ENCODE measurements at regions not wholly inside any gene's neighbourhood (a gene's known extent, or its start where the extent isn't known, plus 50 kb on each side); places are given as distances from the start of the nearest gene placed in this dataset.
"Not testable (repeated sequence)": the region's sequence is repeated elsewhere in the genome, so short reads cannot be mapped to it uniquely, and the experiment has no call there.

DNA sequence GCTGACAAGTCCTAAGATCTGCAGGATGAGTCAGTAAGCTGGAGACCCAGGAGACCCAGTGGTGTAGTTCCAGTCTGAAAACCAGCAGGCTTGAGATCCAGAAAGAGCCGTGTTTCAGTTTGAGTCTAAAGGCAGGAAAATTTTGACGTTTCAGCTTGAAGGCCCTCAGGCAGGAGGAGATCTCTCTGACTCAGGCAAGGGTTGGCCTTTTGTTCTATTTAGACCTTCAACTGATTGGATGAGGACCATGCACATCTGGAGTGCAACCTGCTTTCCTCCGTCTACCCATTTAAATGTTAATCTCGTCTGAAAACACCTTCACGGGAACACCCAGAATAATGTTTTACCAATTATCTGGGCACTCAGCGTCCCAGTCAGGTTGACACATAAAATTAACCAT, 69.5 kb downstream of the NPIPA7 start:
- H2BK5ac ChIP-seq (ENCODE audit: low read depth, low read length, poor library complexity, severe bottlenecking); in situ Hi-C loops (cut with MboI; ENCODE audit: low sequenced_read_pairs); H3K14ac ChIP-seq (replicated peaks; ENCODE audit: low read depth, low read length); H3K4me1 ChIP-seq (ENCODE audit: control insufficient read depth, insufficient read depth, low read length); H3K23ac ChIP-seq (ENCODE audit: low read depth, low read length); H4K8ac ChIP-seq (ENCODE audit: low read depth in 2 of 2, low read length in 2 of 2); BruUV-seq (replicated peaks); H3K9me3 ChIP-seq (ENCODE audit: control insufficient read depth, insufficient read depth, low read length); H2BK15ac ChIP-seq (ENCODE audit: low read depth, low read length); H3K27ac ChIP-seq (ENCODE audit: insufficient read depth, low read length); H3K4me3 ChIP-seq (ENCODE audit: insufficient read depth, low read depth, low read length); H4K91ac ChIP-seq (ENCODE audit: insufficient read depth, low read depth, low read length); H4K20me1 ChIP-seq (ENCODE audit: insufficient read depth, low read length); ATAC-seq (ENCODE audit: low read depth); H3K4ac ChIP-seq (ENCODE audit: low read depth, low read length); H2BK20ac ChIP-seq (ENCODE audit: low read depth, low read length); H3K56ac ChIP-seq (ENCODE audit: extremely low read depth, insufficient read depth, low read length); H3K36me3 ChIP-seq (ENCODE audit: control insufficient read depth, insufficient read depth, low read length); dilution Hi-C loops (cut with HindIII; ENCODE audit: low sequenced_read_pairs, unreplicated experiment); H2AFZ ChIP-seq (replicated peaks; ENCODE audit: low read length, poor library complexity); H3K27me3 ChIP-seq (ENCODE audit: control insufficient read depth, insufficient read depth, low read length); H3K18ac ChIP-seq (ENCODE audit: low read depth, low read length); H3K9ac ChIP-seq (ENCODE audit: low read depth, low read length); DNase-seq; H2AK9ac ChIP-seq (replicated peaks; ENCODE audit: low read depth, low read length, poor library complexity); H2BK120ac ChIP-seq (ENCODE audit: low read depth, low read length); H3K79me1 ChIP-seq (ENCODE audit: low read depth in 1 of 2, low read length in 2 of 2); H3K9me1 ChIP-seq (ENCODE audit: insufficient read depth, low read length); H3K4me2 ChIP-seq (ENCODE audit: low read depth, low read length); H4K5ac ChIP-seq (ENCODE audit: low read depth, low read length); H2AK5ac ChIP-seq (ENCODE audit: low read depth, low read length); CTCF ChIA-PET; POLR2A ChIA-PET (ENCODE audit: unreplicated experiment); intact Hi-C loops (cut with micrococcal nuclease): not testable (repeated sequence)
- WGBS, 2 experiments (ENCODE audit: extremely low coverage in 2 of 2, insufficient read length in 1 of 2), result no CpG with 5 or more reads among the region's 6 CpGs

DNA sequence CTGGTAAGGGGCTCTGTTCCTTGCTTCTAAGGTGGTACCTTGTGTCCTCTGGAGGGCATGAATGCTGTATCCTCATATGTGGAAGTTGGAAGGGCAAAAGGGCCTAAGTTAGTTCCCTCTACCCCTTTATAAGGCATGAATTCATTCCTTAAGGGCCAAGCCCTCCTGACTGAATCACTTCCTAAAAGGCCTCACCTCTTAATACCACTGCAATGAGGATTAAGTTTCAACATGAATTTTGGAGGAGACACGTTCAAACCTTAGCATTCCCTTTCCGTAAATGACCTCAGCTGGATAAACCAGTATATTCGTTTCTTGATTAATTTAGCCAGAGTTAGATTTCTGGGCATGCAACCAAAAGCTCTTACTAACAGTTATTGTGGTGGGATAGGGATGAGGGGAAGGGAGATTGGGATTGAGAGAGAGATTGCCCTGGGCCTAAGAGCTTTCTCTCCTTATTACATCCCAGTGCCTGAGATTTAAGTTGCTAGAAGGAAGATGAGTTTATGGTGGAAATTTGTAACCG, 70.8 kb downstream of the NPIPA7 start:
- ATAC-seq (ENCODE audit: low read depth); intact Hi-C loops (cut with micrococcal nuclease); DNase-seq; H2BK15ac ChIP-seq (ENCODE audit: low read depth, low read length); H3K4ac ChIP-seq (ENCODE audit: low read depth, low read length); H3K79me1 ChIP-seq (ENCODE audit: low read depth in 1 of 2, low read length in 2 of 2); H3K4me3 ChIP-seq (ENCODE audit: insufficient read depth, low read depth, low read length); H2AK9ac ChIP-seq (replicated peaks; ENCODE audit: low read depth, low read length, poor library complexity); H3K4me2 ChIP-seq (ENCODE audit: low read depth, low read length); H3K9ac ChIP-seq (ENCODE audit: low read depth, low read length); H3K9me1 ChIP-seq (ENCODE audit: insufficient read depth, low read length); H3K27me3 ChIP-seq (ENCODE audit: control insufficient read depth, insufficient read depth, low read length); H2BK20ac ChIP-seq (ENCODE audit: low read depth, low read length); dilution Hi-C loops (cut with HindIII; ENCODE audit: low sequenced_read_pairs, unreplicated experiment); H3K14ac ChIP-seq (replicated peaks; ENCODE audit: low read depth, low read length); H3K9me3 ChIP-seq (ENCODE audit: control insufficient read depth, insufficient read depth, low read length); H4K8ac ChIP-seq (ENCODE audit: low read depth in 2 of 2, low read length in 2 of 2); H3K36me3 ChIP-seq (ENCODE audit: control insufficient read depth, insufficient read depth, low read length); H4K91ac ChIP-seq (ENCODE audit: insufficient read depth, low read depth, low read length); CTCF ChIA-PET; in situ Hi-C loops (cut with MboI; ENCODE audit: low sequenced_read_pairs); H3K4me1 ChIP-seq (ENCODE audit: control insufficient read depth, insufficient read depth, low read length); BruUV-seq (replicated peaks); H3K56ac ChIP-seq (ENCODE audit: extremely low read depth, insufficient read depth, low read length); H3K27ac ChIP-seq (ENCODE audit: insufficient read depth, low read length); H4K5ac ChIP-seq (ENCODE audit: low read depth, low read length); H2BK5ac ChIP-seq (ENCODE audit: low read depth, low read length, poor library complexity, severe bottlenecking); H4K20me1 ChIP-seq (ENCODE audit: insufficient read depth, low read length); H3K23ac ChIP-seq (ENCODE audit: low read depth, low read length); H3K18ac ChIP-seq (ENCODE audit: low read depth, low read length); POLR2A ChIA-PET (ENCODE audit: unreplicated experiment); H2BK120ac ChIP-seq (ENCODE audit: low read depth, low read length); H2AK5ac ChIP-seq (ENCODE audit: low read depth, low read length); H2AFZ ChIP-seq (replicated peaks; ENCODE audit: low read length, poor library complexity): not testable (repeated sequence)
- no CpG with 5 or more reads among the region's 4 CpGs for WGBS, 2 experiments (ENCODE audit: extremely low coverage in 2 of 2, insufficient read length in 1 of 2)
